Smooth muscle cell (in vitro differentiated cells): ENCODE measurements at regions not wholly inside any gene's neighbourhood (a gene's known extent, or its start where the extent isn't known, plus 50 kb on each side); places are given as distances from the start of the nearest gene placed in this dataset.
"Not testable (repeated sequence)": the region's sequence is repeated elsewhere in the genome, so short reads cannot be mapped to it uniquely, and the experiment has no call there.

ENCODE experiments used
- DNase-seq: peaks from one replicate; lab custom pipeline; 2025; ENCODE audit not compliant: unreplicated experiment; lab: John Stamatoyannopoulos, UW
- H2AFZ ChIP-seq: fragments of 200-600 bp; sonication (generic); 2 replicates; pipeline ENCODE4 v1.6.0; 2016; ENCODE audit warnings: antibody characterized with exemption, low read depth, mild to moderate bottlenecking
- H3F3A ChIP-seq: fragments of 200-600 bp; sonication (generic); 2 replicates; pipeline ENCODE4 v1.6.0; 2017; ENCODE audit warnings: antibody characterized with exemption, low read depth
- H3K27ac ChIP-seq: fragments of 200-600 bp; sonication (generic); 2 replicates; pipeline ENCODE4 v1.5.1; 2016; ENCODE audit warnings: low read depth, mild to moderate bottlenecking
- H3K27me3 ChIP-seq: fragments of 200-600 bp; sonication (generic); 2 replicates; pipeline ENCODE4 v1.6.1; 2016; ENCODE audit warnings: low read depth, mild to moderate bottlenecking
- H3K36me3 ChIP-seq: fragments of 200-600 bp; sonication (generic); 2 replicates; pipeline ENCODE4 v1.5.1; 2016; ENCODE audit warnings: low read depth
- H3K4me1 ChIP-seq: fragments of 200-600 bp; sonication (generic); 2 replicates; pipeline ENCODE4 v1.5.1; 2016; ENCODE audit warnings: low read depth
- H3K4me2 ChIP-seq: fragments of 200-600 bp; sonication (generic); 2 replicates; pipeline ENCODE4 v1.6.0; 2016; ENCODE audit warnings: mild to moderate bottlenecking
- H3K4me3 ChIP-seq: fragments of 200-600 bp; sonication (generic); 2 replicates; pipeline ENCODE4 v1.5.1; 2016; ENCODE audit warnings: mild to moderate bottlenecking
- H3K79me2 ChIP-seq: fragments of 200-600 bp; sonication (generic); 2 replicates; pipeline ENCODE4 v1.6.0; 2016; ENCODE audit warnings: low read depth, mild to moderate bottlenecking
- H3K9ac ChIP-seq: fragments of 200-600 bp; sonication (generic); 2 replicates; pipeline ENCODE4 v1.6.0; 2016; ENCODE audit warnings: low read depth
- H3K9me3 ChIP-seq: fragments of 200-600 bp; sonication (generic); replicated peaks from 2 replicates; pipeline ENCODE4 v1.5.1; 2016; ENCODE audit warnings: low read depth
- H4K20me1 ChIP-seq: fragments of 200-600 bp; sonication (generic); 2 replicates; pipeline ENCODE4 v1.6.0; 2016; ENCODE audit warnings: low read depth
- CTCF ChIP-seq: fragments of 200-600 bp; sonication (generic); IDR thresholded peaks from 2 replicates; pipeline ENCODE4 v1.5.1; 2017; ENCODE audit warnings: borderline replicate concordance, mild to moderate bottlenecking, antibody characterized with exemption; ENCODE audit not compliant: insufficient read depth, poor library complexity, severe bottlenecking
- WGBS: methylation state at CpG from one replicate; pipeline ENCODE4 v1.1.7; 2016; ENCODE audit warnings: low lambda C conversion rate; 5-methylcytosine and 5-hydroxymethylcytosine counted together

- no peaks in the 10 kb centered on the region for H3K9me3 ChIP-seq
- H3K4me2 ChIP-seq = no peak overlapping the region
- H3K36me3 ChIP-seq = no peaks in the 10 kb centered on the region
- H3K79me2 ChIP-seq = no peaks in the 10 kb centered on the region
- no peaks in the 10 kb centered on the region for H4K20me1 ChIP-seq
- H2AFZ ChIP-seq = no peak overlapping the region
- no peaks in the 10 kb centered on the region for H3K27me3 ChIP-seq
- no peaks in the 10 kb centered on the region for H3F3A ChIP-seq
- DNase-seq = no peak
- H3K27ac ChIP-seq = no peak overlapping the region
- no peak overlapping the region for H3K9ac ChIP-seq
- TF ChIP-seq CTCF = no peak
- H3K4me3 ChIP-seq = no peak overlapping the region
- H3K4me1 ChIP-seq = no peaks in the 10 kb centered on the region
- WGBS = 78% methylated on average over 2 of the region's 2 CpGs
Observed at GRCh38 chr6:153340568-153340967, 209.5 kb upstream of the RGS17 start.

- TF ChIP-seq CTCF = no peak
Observed at GRCh38 chr6:153334121-153334520, 203.0 kb upstream of the RGS17 start.

GRCh38 chr6:153331221-153331620 is 200.1 kb upstream of the RGS17 start:
- H3K79me2 ChIP-seq, H3K9me3 ChIP-seq, H3K36me3 ChIP-seq, H3K4me2 ChIP-seq, H4K20me1 ChIP-seq, H3K4me1 ChIP-seq, H2AFZ ChIP-seq, H3K9ac ChIP-seq, H3K4me3 ChIP-seq, H3K27me3 ChIP-seq, H3F3A ChIP-seq, H3K27ac ChIP-seq, DNase-seq: not testable (repeated sequence)

More at GRCh38 chr6:153334121-153334520, 203.0 kb upstream of the RGS17 start:
- Histone ChIP-seq H3K79me2 (no peaks in the 10 kb centered on the region), H4K20me1 (no peaks in the 10 kb centered on the region), H3F3A (no peaks in the 10 kb centered on the region), H2AFZ (no peak overlapping the region), H3K4me2 (no peak overlapping the region), H3K9me3 (no peaks in the 10 kb centered on the region), H3K27ac (no peak overlapping the region), H3K4me3 (no peak overlapping the region), H3K36me3 (no peaks in the 10 kb centered on the region), H3K27me3 (no peaks in the 10 kb centered on the region), H3K9ac (no peak overlapping the region), H3K4me1 (no peaks in the 10 kb centered on the region)
- DNase-seq = no peak

- Histone ChIP-seq H3K4me1 (no peaks in the 10 kb centered on the region), H2AFZ (no peak overlapping the region), H3K27me3 (no peaks in the 10 kb centered on the region), H3K36me3 (no peaks in the 10 kb centered on the region), H3K4me2 (no peak overlapping the region), H3K4me3 (no peak overlapping the region), H3K27ac (no peak overlapping the region), H3K9me3 (no peaks in the 10 kb centered on the region), H3K79me2 (no peaks in the 10 kb centered on the region), H3K9ac (no peak overlapping the region), H3F3A (no peaks in the 10 kb centered on the region), H4K20me1 (no peaks in the 10 kb centered on the region)
- WGBS = 92% methylated on average over 5 of the region's 5 CpGs
- no peak for TF ChIP-seq CTCF
- no peak for DNase-seq
Observed at GRCh38 chr6:153328194-153328593, 197.1 kb upstream of the RGS17 start.
